DMS153 treated with DMSO at 0.1 percent for 48 hours (cell line): ENCODE measurements at regions not wholly inside any gene's neighbourhood (a gene's known extent, or its start where the extent isn't known, plus 50 kb on each side); places are given as distances from the start of the nearest gene placed in this dataset.
A peak's percentile ranks its signal among the peaks of the same experiment; 100 is the strongest.

ENCODE experiments used
- DNase-seq: peaks from one replicate; lab custom pipeline; 2025; ENCODE audit not compliant: unreplicated experiment; lab: John Stamatoyannopoulos, UW

- no peak for DNase-seq
Measured at GRCh38 chr14:30296931-30297405, 262.0 kb upstream of the G2E3 start.

GRCh38 chr14:30297876-30298795 is 260.8 kb upstream of the G2E3 start:
- no peak for DNase-seq

GRCh38 chr14:30299915-30300314 is 259.0 kb upstream of the G2E3 start:
- no peak for DNase-seq

- DNase-seq: no peak
Measured at GRCh38 chr14:30303350-30303749, 255.6 kb upstream of the G2E3 start.

GRCh38 chr14:30305346-30305745 is 253.6 kb upstream of the G2E3 start:
- DNase-seq: no peak

GRCh38 chr14:30309405-30309804 is 249.6 kb upstream of the G2E3 start:
- DNase-seq: no peak

- no peak for DNase-seq
Measured at GRCh38 chr14:30312214-30312613, 246.7 kb upstream of the G2E3 start.

- no peak for DNase-seq
Measured at GRCh38 chr14:30317729-30318128, 241.2 kb upstream of the G2E3 start.

- DNase-seq: no peak
Measured at GRCh38 chr14:30322819-30323218, 236.1 kb upstream of the G2E3 start.

GRCh38 chr14:30330033-30330432 is 228.9 kb upstream of the G2E3 start:
- DNase-seq: no peak

GRCh38 chr14:30330445-30330844 is 228.5 kb upstream of the G2E3 start:
- no peak for DNase-seq

GRCh38 chr14:30331030-30331429 is 227.9 kb upstream of the G2E3 start:
- no peak for DNase-seq

GRCh38 chr14:30332374-30332773 is 226.6 kb upstream of the G2E3 start:
- DNase-seq: no peak

- no peak for DNase-seq
Measured at GRCh38 chr14:30333934-30334333, 225.0 kb upstream of the G2E3 start.

GRCh38 chr14:30337456-30337855 is 221.5 kb upstream of the G2E3 start:
- DNase-seq: no peak

GRCh38 chr14:30339311-30339901 is 219.6 kb upstream of the G2E3 start:
- no peak for DNase-seq

GRCh38 chr14:30340495-30340894 is 218.5 kb upstream of the G2E3 start:
- DNase-seq: no peak

GRCh38 chr14:30345511-30345910 is 213.4 kb upstream of the G2E3 start:
- DNase-seq: peak; percentile 23

GRCh38 chr14:30348445-30348844 is 210.5 kb upstream of the G2E3 start:
- DNase-seq: no peak

- no peak for DNase-seq
Measured at GRCh38 chr14:30349520-30349919, 209.4 kb upstream of the G2E3 start.

GRCh38 chr14:30354439-30354838 is 204.5 kb upstream of the G2E3 start:
- DNase-seq: no peak

GRCh38 chr14:30355431-30355913 is 203.5 kb upstream of the G2E3 start:
- DNase-seq: no peak
